ENCODE measurements at regions not wholly inside any gene's neighbourhood (a gene's known extent, or its start where the extent isn't known, plus 50 kb on each side); places are given as distances from the start of the nearest gene placed in this dataset.
"Not testable (repeated sequence)": the region's sequence is repeated elsewhere in the genome, so short reads cannot be mapped to it uniquely, and the experiment has no call there.

- Mint-ChIP-seq H3K4me3 (no peak overlapping the region), H3K4me1 (no peaks in the 10 kb centered on the region), H3K36me3 (ENCODE audit: low read depth) (no peaks in the 10 kb centered on the region), H3K9me3 (peaks cover 3% of the 10 kb centered on the region), H3K27ac (no peak overlapping the region), H3K27me3 (ENCODE audit: low read depth) (no peaks in the 10 kb centered on the region)
- no peak for TF ChIP-seq CTCF (IDR thresholded peaks at IDR 0.05; ENCODE audit: unreplicated experiment in 3 of 3)
Measured at GRCh38 chr9:28471261-28471660, 898.0 kb upstream of the C9orf72 start.

GRCh38 chr9:28487561-28487960, 914.3 kb upstream of the C9orf72 start:
- TF ChIP-seq CTCF (IDR thresholded peaks at IDR 0.05; ENCODE audit: unreplicated experiment in 3 of 3): no peak
- Mint-ChIP-seq H3K27me3 (ENCODE audit: low read depth) (no peaks in the 10 kb centered on the region), H3K27ac (no peak overlapping the region), H3K4me1 (no peaks in the 10 kb centered on the region), H3K36me3 (ENCODE audit: low read depth) (no peaks in the 10 kb centered on the region), H3K4me3 (no peak overlapping the region), H3K9me3 (no peaks in the 10 kb centered on the region)

GRCh38 chr9:28491121-28491520, 917.8 kb upstream of the C9orf72 start:
- Mint-ChIP-seq H3K4me1 (no peaks in the 10 kb centered on the region), H3K4me3 (no peak overlapping the region), H3K36me3 (ENCODE audit: low read depth) (no peaks in the 10 kb centered on the region), H3K27ac (no peak overlapping the region), H3K9me3 (peaks cover 9% of the 10 kb centered on the region), H3K27me3 (ENCODE audit: low read depth) (no peaks in the 10 kb centered on the region)
- TF ChIP-seq CTCF (IDR thresholded peaks at IDR 0.05; ENCODE audit: unreplicated experiment in 3 of 3): no peak

GRCh38 chr9:28498168-28498567, 924.9 kb upstream of the C9orf72 start:
- not testable (repeated sequence) for H3K27ac Mint-ChIP-seq; H3K36me3 Mint-ChIP-seq (ENCODE audit: low read depth); H3K27me3 Mint-ChIP-seq (ENCODE audit: low read depth); H3K4me1 Mint-ChIP-seq; H3K4me3 Mint-ChIP-seq
- H3K9me3 Mint-ChIP-seq: peaks cover 20% of the 10 kb centered on the region

GRCh38 chr9:28502189-28502588, 928.9 kb upstream of the C9orf72 start:
- no peak overlapping the region for H3K4me3 Mint-ChIP-seq
- H3K27ac Mint-ChIP-seq: no peak overlapping the region
- no peaks in the 10 kb centered on the region for H3K4me1 Mint-ChIP-seq
- H3K36me3 Mint-ChIP-seq (ENCODE audit: low read depth): no peaks in the 10 kb centered on the region
- TF ChIP-seq CTCF (IDR thresholded peaks at IDR 0.05; ENCODE audit: unreplicated experiment in 3 of 3): no peak
- peaks cover 4% of the 10 kb centered on the region for H3K9me3 Mint-ChIP-seq
- no peaks in the 10 kb centered on the region for H3K27me3 Mint-ChIP-seq (ENCODE audit: low read depth)

GRCh38 chr9:28502741-28503140, 929.5 kb upstream of the C9orf72 start:
- no peak overlapping the region for H3K4me3 Mint-ChIP-seq
- no peaks in the 10 kb centered on the region for H3K4me1 Mint-ChIP-seq
- H3K36me3 Mint-ChIP-seq (ENCODE audit: low read depth): no peaks in the 10 kb centered on the region
- no peak for TF ChIP-seq CTCF (IDR thresholded peaks at IDR 0.05; ENCODE audit: unreplicated experiment in 3 of 3)
- H3K27me3 Mint-ChIP-seq (ENCODE audit: low read depth): no peaks in the 10 kb centered on the region
- no peak overlapping the region for H3K27ac Mint-ChIP-seq
- peaks cover 3% of the 10 kb centered on the region for H3K9me3 Mint-ChIP-seq
